GM23248 (cell line): ENCODE measurements at regions not wholly inside any gene's neighbourhood (a gene's known extent, or its start where the extent isn't known, plus 50 kb on each side); places are given as distances from the start of the nearest gene placed in this dataset.

Experiments used
- EZH2 ChIP-seq: fragments of 200-600 bp; sonication (generic); IDR thresholded peaks from 2 replicates; pipeline ENCODE4 v1.6.1; 2018; ENCODE audit warnings: antibody characterized with exemption, mild to moderate bottlenecking; ENCODE audit not compliant: insufficient read depth, poor library complexity, severe bottlenecking
- EZH2phosphoT487 ChIP-seq: fragments of 200-600 bp; sonication (generic); IDR thresholded peaks from 2 replicates; pipeline ENCODE4 v1.6.1; 2018; ENCODE audit warnings: antibody characterized with exemption, moderate library complexity, mild to moderate bottlenecking, low read depth; ENCODE audit not compliant: insufficient read depth

- no peak for TF ChIP-seq EZH2
- no peak for TF ChIP-seq EZH2phosphoT487
Observed at GRCh38 chr9:20095430-20096092, 306.7 kb upstream of the SLC24A2 start.
